WERI-Rb-1 (cell line): ENCODE measurements at regions not wholly inside any gene's neighbourhood (a gene's known extent, or its start where the extent isn't known, plus 50 kb on each side); places are given as distances from the start of the nearest gene placed in this dataset.

Experiments
- DNase-seq: peaks from one replicate; pipeline ENCODE4 v3.0.0-alpha.2; 2020
- H3K27ac ChIP-seq: fragments of 250-450 bp; sonication (Bioruptor Pico); 2 replicates; pipeline ENCODE4 v1.5.1; 2020; ENCODE audit warnings: mild to moderate bottlenecking, moderate library complexity
- H3K27me3 ChIP-seq: fragments of 250-450 bp; sonication (Bioruptor Pico); 2 replicates; pipeline ENCODE4 v1.5.1; 2021; ENCODE audit warnings: mild to moderate bottlenecking, low read depth, moderate library complexity; ENCODE audit not compliant: insufficient read depth, severe bottlenecking
- H3K36me3 ChIP-seq: fragments of 250-450 bp; sonication (Bioruptor Pico); 2 replicates; pipeline ENCODE4 v1.5.1; 2020; ENCODE audit warnings: mild to moderate bottlenecking, moderate library complexity
- H3K4me3 ChIP-seq: 2 replicates; pipeline ENCODE4 v1.5.1; 2011; ENCODE audit warnings: low read depth, mild to moderate bottlenecking, control low read depth, low read length
- H3K9me3 ChIP-seq: fragments of 250-450 bp; sonication (Bioruptor Pico); 2 replicates; pipeline ENCODE4 v1.5.1; 2021; ENCODE audit warnings: mild to moderate bottlenecking, moderate library complexity; ENCODE audit not compliant: severe bottlenecking
- TF ChIP-seq, protein P1 (sequence below): IDR thresholded peaks from 2 replicates; pipeline ENCODE4 v1.5.1; 2011; ENCODE audit warnings: low read depth, mild to moderate bottlenecking, control low read depth, inconsistent platforms, low read length

DNA sequence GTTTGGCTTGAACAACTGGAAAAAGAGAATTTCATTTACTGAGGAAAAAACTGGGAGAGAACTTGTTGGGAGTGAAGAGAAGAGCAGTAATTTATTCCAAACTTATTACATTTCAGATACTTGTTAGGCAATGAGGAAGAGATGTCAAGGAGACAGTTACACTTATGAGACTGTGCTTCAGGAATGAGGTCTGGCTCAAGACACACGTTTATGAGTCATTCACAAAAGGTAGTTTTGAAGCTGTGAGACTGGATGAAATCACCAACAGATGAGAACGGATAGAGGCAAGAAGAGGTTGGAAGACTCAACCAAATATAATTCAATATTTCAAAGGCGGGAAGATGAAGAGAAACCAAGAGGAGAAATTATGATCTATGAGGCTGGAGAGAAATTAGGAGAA lies 70.6 kb upstream of the DEFB112 start:
- TF ChIP-seq, protein P1, sequence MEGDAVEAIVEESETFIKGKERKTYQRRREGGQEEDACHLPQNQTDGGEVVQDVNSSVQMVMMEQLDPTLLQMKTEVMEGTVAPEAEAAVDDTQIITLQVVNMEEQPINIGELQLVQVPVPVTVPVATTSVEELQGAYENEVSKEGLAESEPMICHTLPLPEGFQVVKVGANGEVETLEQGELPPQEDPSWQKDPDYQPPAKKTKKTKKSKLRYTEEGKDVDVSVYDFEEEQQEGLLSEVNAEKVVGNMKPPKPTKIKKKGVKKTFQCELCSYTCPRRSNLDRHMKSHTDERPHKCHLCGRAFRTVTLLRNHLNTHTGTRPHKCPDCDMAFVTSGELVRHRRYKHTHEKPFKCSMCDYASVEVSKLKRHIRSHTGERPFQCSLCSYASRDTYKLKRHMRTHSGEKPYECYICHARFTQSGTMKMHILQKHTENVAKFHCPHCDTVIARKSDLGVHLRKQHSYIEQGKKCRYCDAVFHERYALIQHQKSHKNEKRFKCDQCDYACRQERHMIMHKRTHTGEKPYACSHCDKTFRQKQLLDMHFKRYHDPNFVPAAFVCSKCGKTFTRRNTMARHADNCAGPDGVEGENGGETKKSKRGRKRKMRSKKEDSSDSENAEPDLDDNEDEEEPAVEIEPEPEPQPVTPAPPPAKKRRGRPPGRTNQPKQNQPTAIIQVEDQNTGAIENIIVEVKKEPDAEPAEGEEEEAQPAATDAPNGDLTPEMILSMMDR, result no peak
- H3K27me3 ChIP-seq, result peaks cover 6% of the 10 kb centered on the region
- no peak for DNase-seq
- H3K9me3 ChIP-seq, result no peaks in the 10 kb centered on the region
- no peak overlapping the region for H3K27ac ChIP-seq
- no peak overlapping the region for H3K4me3 ChIP-seq
- no peaks in the 10 kb centered on the region for H3K36me3 ChIP-seq

DNA sequence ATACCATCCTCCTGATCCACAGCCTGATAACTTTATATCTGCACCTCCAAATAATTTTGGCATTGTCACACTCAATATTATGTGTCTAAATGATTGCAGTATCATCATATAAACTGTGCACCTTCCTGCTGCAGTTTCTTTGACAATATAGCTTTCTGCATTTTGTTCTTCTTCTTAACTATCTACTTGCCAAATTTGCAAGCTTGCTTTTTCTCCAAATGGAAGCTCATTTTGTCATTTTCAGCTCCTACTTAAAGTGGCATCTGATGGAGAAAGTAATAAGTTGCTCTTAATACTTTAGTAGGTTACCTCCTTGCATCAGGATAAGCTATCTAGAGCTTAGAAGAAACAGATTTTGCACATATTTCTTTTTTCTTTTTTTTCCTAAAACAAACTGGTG lies 74.0 kb upstream of the DEFB112 start:
- H3K27ac ChIP-seq, result no peak overlapping the region
- H3K9me3 ChIP-seq, result no peaks in the 10 kb centered on the region
- peaks cover 6% of the 10 kb centered on the region for H3K27me3 ChIP-seq
- H3K4me3 ChIP-seq, result no peak overlapping the region
- H3K36me3 ChIP-seq, result no peaks in the 10 kb centered on the region
- no peak for DNase-seq
- TF ChIP-seq, protein P1, result no peak

DNA sequence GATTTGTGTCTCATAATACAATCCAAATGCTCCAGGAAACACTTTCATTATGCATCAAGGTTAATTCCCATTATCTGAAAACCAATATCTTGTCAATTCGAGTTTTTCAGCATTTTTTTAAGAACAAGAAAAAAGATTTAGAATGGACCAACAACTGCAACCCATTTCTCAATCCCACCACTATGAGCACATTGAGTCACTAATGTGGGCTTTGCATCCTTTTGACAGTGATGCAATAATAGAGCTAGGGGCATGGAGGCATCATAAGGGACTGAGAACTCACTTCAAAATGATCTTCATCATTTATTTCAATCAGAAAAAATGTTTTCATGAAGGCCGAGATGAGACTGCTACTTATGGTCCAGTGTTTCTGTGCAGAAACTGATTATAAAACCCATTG lies 74.8 kb upstream of the DEFB112 start:
- Histone ChIP-seq H3K27ac (no peak overlapping the region), H3K9me3 (no peaks in the 10 kb centered on the region), H3K27me3 (peaks cover 6% of the 10 kb centered on the region), H3K36me3 (no peaks in the 10 kb centered on the region), H3K4me3 (no peak overlapping the region)
- DNase-seq, result no peak
- TF ChIP-seq, protein P1, result no peak

DNA sequence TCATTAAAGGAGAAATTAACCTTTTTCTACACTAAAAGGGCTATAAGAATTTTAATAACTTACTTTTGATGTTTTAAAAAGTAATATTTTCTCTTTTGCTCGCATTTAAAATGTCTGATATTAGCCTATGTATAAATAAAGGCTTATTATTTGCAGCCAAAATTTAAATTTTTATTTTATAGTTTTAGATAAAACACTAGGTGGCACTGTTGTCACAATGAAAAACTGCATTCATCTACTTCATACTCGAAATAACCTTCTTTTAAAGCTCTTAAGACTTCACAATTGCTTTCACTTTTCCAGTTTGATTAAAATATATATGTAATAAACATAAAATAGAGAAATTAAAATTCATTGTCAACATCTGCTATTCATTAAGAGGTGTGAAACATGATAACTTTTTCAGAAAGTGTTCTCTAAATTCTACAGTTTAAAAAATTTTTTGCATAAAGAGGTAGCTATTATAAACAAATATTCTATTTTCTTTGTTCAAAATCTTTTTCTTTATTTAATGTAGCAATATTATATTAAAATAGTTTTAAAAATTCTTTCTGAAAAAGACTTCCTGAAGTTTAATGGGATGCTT lies 78.8 kb upstream of the DEFB112 start:
- no peaks in the 10 kb centered on the region for H3K36me3 ChIP-seq
- H3K27ac ChIP-seq, result no peak overlapping the region
- TF ChIP-seq, protein P1, result no peak
- H3K4me3 ChIP-seq, result no peak overlapping the region
- H3K9me3 ChIP-seq, result no peaks in the 10 kb centered on the region
- no peaks in the 10 kb centered on the region for H3K27me3 ChIP-seq
- DNase-seq, result no peak

DNA sequence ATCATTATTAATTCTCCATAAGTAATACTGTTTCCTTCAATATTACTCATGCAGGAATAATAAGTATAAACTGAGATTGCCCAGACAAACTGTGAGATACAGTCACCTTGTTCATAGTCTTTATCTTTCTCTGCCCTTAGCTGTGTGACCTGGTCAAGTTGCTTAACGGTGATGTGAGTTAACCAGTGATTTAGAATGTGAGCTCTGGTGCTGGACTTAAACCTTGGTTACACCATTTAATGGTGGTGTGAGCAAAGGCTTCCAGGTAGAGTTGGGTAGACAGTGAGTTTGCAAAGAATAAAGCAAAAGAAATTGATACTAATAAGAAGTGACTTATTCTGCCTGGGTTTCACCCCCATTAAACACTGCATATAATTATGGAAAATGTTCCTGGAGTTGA lies 86.2 kb upstream of the DEFB112 start:
- no peaks in the 10 kb centered on the region for H3K9me3 ChIP-seq
- no peak overlapping the region for H3K27ac ChIP-seq
- no peak for DNase-seq
- H3K36me3 ChIP-seq, result no peaks in the 10 kb centered on the region
- TF ChIP-seq, protein P1, result no peak
- no peak overlapping the region for H3K4me3 ChIP-seq
- no peaks in the 10 kb centered on the region for H3K27me3 ChIP-seq

DNA sequence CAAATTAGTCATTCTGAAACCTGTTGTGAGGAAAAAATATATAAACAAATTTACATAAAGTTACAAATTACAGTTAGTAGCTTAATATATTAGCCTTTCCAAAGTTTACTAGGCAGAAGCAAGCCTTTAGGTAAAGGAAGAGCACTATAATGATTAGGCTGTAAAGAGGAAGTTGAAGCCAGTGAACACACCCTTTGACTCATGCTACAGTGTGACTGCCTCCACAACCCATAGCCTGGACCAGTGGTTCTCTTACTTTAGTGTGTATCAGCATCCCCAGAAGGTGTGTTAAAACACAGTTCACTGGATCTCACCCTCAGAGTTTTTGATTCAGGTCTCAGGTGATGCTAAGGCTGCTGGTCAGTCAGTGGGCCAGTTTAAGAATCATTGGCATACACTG lies 91.4 kb upstream of the DEFB112 start:
- Histone ChIP-seq H3K9me3 (no peaks in the 10 kb centered on the region), H3K36me3 (no peaks in the 10 kb centered on the region), H3K27me3 (no peaks in the 10 kb centered on the region), H3K27ac (no peak overlapping the region), H3K4me3 (no peak overlapping the region)
- TF ChIP-seq, protein P1, result no peak
- DNase-seq, result no peak
